Activated CD4-positive, alpha-beta T cell treated with anti-CD3 and anti-CD28 coated beads, Interleukin-2, amount 50 U/mL, for 4 hours (primary cell): ENCODE measurements at regions not wholly inside any gene's neighbourhood (a gene's known extent, or its start where the extent isn't known, plus 50 kb on each side); places are given as distances from the start of the nearest gene placed in this dataset.

Source experiments
- DNase-seq, 2 experiments: peaks; one replicate each; pipeline ENCODE4 v3.0.0-alpha.2; 2020

- no peak for DNase-seq
Observed at GRCh38 chr7:86942995-86943394, 116.5 kb downstream of the ELAPOR2 start.

DNA sequence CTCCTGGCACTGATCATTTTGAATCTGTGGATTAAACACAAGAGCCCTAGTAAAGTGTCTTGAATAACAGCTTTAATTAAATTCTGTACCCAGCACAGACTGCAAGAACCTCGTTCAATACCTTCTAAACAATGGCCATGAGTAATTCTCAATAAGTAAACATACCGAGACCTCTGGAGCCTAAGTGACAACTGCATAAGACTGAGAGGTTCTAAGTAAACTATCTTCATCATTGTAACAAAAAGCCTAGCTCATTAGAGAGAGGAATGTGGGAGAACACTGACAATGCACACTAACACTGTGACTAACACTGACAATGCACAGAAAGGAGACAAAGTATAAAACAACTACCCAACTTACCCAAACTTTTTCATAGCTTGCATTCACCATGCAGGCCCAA is 117.4 kb downstream of the ELAPOR2 start:
- no peak for DNase-seq

- DNase-seq, result peak; percentile 18 to 24
Observed at GRCh38 chr7:86939197-86939814, 120.1 kb downstream of the ELAPOR2 start.

DNA sequence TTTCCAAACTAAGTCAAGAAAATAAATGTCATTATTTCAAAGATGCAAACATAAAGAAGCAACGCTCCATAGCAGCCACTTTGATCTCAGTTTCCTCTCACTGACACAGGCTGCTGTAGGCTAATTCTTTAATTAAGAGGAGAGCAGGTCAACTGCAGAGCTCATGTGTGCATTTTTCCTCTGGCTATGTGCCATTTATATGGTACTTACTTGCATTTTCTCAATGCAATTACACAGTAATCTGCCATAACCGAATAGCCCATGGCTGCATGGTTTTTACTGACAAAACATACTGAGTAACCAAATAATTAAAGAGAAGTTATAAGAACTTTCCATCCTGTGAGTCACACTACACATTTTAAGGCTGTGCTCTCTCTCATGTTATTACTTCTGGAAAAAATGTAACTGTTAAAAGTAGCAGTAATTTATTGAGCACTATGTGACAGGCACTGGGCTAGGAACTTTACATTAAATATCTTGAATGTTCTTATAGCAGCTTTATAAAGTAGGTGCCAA is 122.0 kb downstream of the ELAPOR2 start:
- DNase-seq, result no peak

DNA sequence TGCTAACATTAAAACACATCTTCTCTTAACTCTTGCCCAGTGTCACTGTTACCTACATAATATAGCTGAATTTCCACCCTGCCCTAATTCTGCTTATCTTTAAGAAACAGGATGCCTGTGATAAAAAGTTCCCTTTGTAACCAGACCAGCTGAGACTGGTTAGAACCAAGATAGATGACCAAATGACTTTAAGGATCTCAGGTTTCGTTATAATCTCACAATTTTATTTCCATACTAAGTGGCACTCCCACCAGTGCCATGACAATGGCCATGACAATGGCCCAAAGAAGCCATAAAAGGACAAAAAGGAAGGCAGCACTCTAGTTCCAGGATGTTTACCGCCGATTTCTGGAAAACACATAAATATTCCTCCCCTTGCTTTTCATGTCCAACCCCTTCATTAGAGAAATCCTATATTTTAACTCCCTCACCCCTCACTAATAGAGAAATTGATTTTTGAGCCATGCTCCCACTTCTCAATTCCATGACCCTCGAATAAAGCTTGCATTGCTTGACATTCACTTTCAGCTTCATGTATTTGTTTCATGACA is 126.1 kb downstream of the ELAPOR2 start:
- DNase-seq, result no peak

- DNase-seq, result no peak
Observed at GRCh38 chr7:86932038-86932512, 127.4 kb downstream of the ELAPOR2 start.

DNA sequence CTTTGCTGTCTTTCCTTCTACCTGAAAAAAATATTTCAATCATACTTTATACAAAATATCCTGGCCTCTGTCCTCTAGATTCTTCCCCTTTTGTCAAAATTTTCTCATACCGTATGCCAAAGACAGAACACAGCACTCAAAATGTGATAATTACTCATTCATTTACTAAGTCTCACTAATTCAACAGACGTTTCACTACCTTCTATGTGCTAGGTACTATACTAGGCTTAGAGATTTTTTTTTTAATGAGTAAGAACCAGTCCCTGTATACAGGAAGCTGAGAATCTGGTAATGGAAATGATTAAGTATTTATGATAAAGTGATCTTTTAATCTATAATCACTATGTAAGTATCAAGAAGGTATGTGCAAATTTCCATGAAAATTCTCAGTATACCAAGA is 128.0 kb downstream of the ELAPOR2 start:
- DNase-seq, result no peak

- DNase-seq, result no peak
Observed at GRCh38 chr7:86930554-86931307, 128.7 kb downstream of the ELAPOR2 start.

DNA sequence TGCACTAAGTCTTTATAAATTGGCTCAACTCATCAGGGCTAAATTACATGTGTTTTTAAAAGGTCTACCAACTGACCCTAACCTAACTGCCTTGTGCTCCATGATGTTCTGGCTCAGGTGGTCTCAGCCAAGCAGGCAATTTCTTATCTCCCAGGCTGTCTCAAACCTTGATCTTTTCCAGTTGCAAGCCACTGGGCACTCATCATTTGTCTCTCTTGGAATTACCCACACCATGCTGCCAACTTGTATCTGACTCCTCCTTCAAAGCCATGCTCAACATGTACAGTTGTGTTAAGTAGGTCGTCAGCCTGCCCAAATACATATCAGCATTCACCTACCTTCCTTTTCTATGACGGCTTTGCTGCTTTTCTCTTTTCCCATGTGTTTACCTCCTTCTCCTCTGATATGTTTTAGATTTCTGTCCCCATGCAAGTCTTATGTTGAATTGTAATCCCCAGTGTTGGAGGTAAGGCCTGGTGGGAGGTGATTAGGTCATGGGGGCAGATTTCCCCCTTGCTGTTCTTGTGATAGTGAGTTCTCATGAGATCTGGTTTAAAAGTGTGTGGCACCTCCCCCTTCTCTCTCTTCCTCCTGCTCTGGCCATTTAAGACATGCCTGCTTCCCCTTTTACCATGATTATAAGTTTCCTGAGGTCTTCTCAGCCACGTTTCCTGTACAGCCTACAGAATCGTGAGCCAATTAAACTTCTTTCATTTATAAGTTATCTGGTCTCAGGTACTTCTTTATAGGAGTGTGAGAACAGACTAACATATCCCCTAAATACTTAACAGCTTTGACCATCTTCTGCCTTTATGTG is 130.0 kb downstream of the ELAPOR2 start:
- no peak for DNase-seq

GRCh38 chr7:86928308-86928707 is 131.1 kb downstream of the ELAPOR2 start:
- no peak for DNase-seq

- DNase-seq, result peak in 1 of 2 experiments; percentile 16
Observed at GRCh38 chr7:86926732-86927131, 132.7 kb downstream of the ELAPOR2 start.

- DNase-seq, result no peak
Observed at GRCh38 chr7:86925221-86925620, 134.2 kb downstream of the ELAPOR2 start.

- no peak for DNase-seq
Observed at GRCh38 chr7:86923527-86923926, 135.9 kb downstream of the ELAPOR2 start.

DNA sequence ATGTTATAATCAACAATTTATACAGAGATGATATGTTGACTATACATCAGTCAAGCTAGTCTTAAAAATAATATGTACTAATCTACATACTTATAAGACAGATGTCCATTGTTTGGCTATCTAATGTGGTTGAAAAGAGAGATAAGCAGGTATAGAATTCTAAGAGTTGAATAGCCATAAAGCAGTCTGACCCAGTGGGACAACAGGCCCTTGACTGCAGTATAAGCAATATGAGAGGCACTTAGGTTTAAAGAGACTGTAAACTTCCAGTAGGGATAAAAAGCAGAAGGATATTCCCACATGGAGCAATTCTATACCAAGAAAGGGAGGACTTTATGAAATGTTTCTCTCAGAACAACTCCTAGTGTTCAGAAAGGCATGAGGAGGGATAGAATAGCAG is 139.3 kb downstream of the ELAPOR2 start:
- no peak for DNase-seq

DNA sequence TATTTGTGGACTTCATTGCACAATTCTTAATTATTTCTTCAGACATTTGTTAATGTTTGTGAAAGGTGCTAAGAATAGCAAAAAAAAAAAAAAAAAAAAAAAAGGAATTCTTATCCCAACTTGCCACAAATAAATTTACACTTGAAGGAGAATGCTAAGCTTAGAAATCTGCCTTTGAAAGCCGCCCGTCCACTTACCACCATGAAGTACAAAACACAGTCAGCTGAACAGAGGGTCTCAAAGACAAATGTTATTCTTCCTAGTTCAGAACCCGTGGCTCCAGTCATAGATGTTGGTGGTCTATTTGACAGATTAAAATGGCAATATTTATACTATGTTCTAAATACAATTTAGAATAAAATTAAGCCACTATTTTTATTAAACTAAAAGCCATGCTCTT is 141.2 kb downstream of the ELAPOR2 start:
- no peak for DNase-seq

DNA sequence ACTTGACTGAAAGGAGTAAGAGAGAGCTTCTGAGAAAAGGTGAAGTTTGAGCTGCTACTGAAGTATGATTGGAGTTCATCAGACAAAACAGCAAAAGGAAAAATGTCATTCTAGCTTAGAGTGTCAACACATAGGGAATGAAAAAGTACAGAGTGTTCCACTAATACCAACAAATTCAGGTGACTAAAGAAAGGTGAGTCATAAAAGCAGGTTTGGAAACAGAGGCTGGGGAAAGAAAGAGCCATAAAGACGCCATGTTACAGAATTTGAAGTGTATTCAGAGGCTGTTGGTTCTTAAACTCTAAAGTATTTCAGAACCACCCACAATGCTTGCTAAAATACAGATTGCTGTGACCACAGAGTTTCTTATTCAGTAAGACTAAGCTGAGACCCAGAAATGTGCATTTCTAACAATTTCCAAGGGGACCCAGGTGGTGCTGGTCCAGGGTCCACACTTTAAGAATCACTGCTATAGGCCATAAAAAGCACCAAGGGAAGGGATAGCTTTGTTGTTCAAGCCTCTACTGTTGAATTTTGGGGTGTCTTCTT is 143.1 kb downstream of the ELAPOR2 start:
- DNase-seq, result no peak

- DNase-seq, result no peak
Observed at GRCh38 chr7:86914551-86914950, 144.9 kb downstream of the ELAPOR2 start.
